WI38 (cell line): ENCODE measurements at regions not wholly inside any gene's neighbourhood (a gene's known extent, or its start where the extent isn't known, plus 50 kb on each side); places are given as distances from the start of the nearest gene placed in this dataset.
"Not testable (repeated sequence)": the region's sequence is repeated elsewhere in the genome, so short reads cannot be mapped to it uniquely, and the experiment has no call there.

Source experiments
- H3K4me3 ChIP-seq: 2 replicates; pipeline ENCODE4 v1.5.1; 2011; ENCODE audit warnings: low read depth, mild to moderate bottlenecking, control low read depth, low read length
- CTCF ChIP-seq: IDR thresholded peaks from 2 replicates; pipeline ENCODE4 v1.5.1; 2012; ENCODE audit warnings: low read depth, mild to moderate bottlenecking, control low read depth, low read length

- H3K4me3 ChIP-seq = no peak overlapping the region
- TF ChIP-seq CTCF = no peak
Measured at GRCh38 chr4:128538111-128538882, 250.7 kb upstream of the PGRMC2 start.

GRCh38 chr4:128536746-128537145 lies 249.1 kb upstream of the PGRMC2 start:
- no peak overlapping the region for H3K4me3 ChIP-seq
- TF ChIP-seq CTCF = no peak

GRCh38 chr4:128535510-128535909 lies 247.9 kb upstream of the PGRMC2 start:
- not testable (repeated sequence) for H3K4me3 ChIP-seq

DNA sequence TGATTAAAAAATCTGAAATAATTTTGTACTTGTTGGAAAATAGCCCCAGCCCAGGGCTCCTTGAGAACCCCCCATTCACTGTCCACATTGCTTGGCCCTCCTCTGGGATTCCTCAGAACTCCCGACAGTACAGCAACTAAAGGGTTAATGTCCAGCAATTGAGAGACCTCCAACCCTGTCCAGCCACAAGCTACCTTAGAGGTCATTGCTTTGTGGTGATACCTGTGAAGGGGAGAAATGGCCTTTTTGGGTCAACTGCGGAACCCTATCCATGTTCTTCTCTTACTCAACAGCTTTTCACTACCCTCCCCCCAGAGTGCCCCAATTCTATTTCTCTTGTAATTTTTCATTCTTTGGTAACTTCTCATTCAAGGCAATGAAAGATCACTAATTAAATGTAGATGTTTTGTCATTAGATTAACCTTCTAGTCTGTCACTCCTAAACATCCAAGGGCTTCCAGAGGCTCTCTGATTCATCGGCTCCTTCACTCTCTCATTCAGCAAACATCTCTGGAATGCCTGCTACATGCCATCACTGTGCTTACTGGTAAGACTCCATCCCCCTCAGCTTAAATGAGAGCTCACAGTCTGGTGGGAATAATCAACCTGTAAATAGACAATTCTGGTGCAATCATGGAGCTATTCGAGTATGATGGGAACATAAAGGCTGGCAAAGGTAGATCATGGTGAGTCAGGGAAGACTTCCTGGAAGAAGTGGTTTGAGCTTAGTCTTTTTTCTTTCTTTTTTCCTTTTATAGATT lies 241.4 kb upstream of the PGRMC2 start:
- no peak for TF ChIP-seq CTCF

DNA sequence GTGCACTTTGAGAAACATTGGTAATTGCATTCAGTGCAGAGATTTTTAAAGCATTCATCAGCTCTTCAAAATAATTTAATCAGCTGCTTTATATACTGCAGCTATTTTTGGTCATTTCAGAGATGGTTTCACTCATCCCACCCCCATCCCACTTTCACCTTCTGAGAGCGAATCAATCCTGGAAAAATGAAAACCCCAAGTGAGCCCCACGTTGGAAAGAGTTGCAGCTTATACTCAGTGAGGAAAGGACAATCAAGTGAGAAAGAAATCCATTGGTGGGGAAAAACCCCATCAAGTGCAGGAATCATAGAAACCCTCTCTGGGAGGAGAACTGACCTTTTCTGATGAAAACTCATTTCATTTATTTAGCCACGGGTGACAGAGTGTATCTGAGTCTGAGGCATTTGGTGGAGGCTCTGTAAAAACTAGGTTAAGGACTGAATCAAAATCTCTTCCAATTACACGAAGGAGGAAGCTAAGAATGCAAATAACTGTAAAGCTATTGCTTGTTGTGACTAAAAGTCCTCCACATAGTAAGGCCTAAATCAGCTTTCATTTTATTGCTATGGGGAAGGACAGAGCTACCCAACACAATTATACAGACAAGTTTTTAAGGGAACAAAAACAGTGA lies 240.4 kb upstream of the PGRMC2 start:
- no peak for TF ChIP-seq CTCF
- H3K4me3 ChIP-seq = no peak overlapping the region

More for the DNA sequence above, 241.4 kb upstream of the PGRMC2 start:
- H3K4me3 ChIP-seq = no peak overlapping the region

DNA sequence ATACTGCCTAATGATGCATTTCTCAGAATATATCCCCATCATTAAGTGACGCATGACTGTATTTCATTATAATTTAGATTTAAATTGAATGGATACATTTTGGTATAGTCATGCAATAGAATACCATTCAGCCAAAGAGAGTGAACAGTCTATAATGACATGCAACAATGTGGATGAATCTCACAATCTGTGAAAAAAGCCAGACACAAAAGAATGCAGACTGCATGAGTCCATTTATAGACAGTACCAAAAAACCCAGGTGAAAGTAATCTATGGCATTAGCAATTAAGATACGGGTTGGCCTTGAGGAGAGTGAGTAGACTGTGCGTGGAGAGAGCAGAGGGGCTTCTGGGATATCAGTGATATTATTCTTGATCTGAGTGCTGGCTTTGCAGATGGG lies 239.7 kb upstream of the PGRMC2 start:
- no peak overlapping the region for H3K4me3 ChIP-seq

More for the DNA sequence above, 239.7 kb upstream of the PGRMC2 start:
- no peak for TF ChIP-seq CTCF
